IMR-90 (cell line): ENCODE measurements at regions not wholly inside any gene's neighbourhood (a gene's known extent, or its start where the extent isn't known, plus 50 kb on each side); places are given as distances from the start of the nearest gene placed in this dataset.

ENCODE experiments used
- ATAC-seq: fragments of 200-7000 bp; cut with Tn5 transposase; 2 replicates; pipeline ENCODE4 v1.9.1; 2020; ENCODE audit warnings: low read depth, mild to moderate bottlenecking, moderate library complexity
- BruUV-seq: library from RNA; stranded (reverse); fragments of 400-500 nt; replicated peaks from 2 replicates; lab custom pipeline; 2021; lab: Mats Ljungman, UMichigan
- CTCF ChIA-PET: fragments of 300-600 bp; formaldehyde crosslinking; extraction: SDS; loops from one replicate; lab custom pipeline; 2021; ENCODE audit warnings: antibody characterized with exemption; lab: Yijun Ruan, JAX
- POLR2A ChIA-PET: fragments of 300-600 bp; sonication (Branson Sonifier 250); formaldehyde crosslinking; loops from one replicate; lab custom pipeline; 2022; ENCODE audit warnings: antibody characterized with exemption; ENCODE audit not compliant: unreplicated experiment; lab: Charles Lee
- DNase-seq: peaks from one replicate; pipeline ENCODE4 v3.0.0; 2013
- H2AFZ ChIP-seq: replicated peaks from 2 replicates; pipeline ENCODE3; 2013; ENCODE audit warnings: low read length, mild to moderate bottlenecking; ENCODE audit not compliant: poor library complexity
- H2AK5ac ChIP-seq: 2 replicates; pipeline ENCODE4 v1.6.1; 2013; ENCODE audit warnings: low read depth, low read length, inconsistent platforms
- H2AK9ac ChIP-seq: replicated peaks from 2 replicates; pipeline ENCODE3; 2013; ENCODE audit warnings: mild to moderate bottlenecking, low read depth, low read length, moderate library complexity; ENCODE audit not compliant: poor library complexity
- H2BK120ac ChIP-seq: 2 replicates; pipeline ENCODE4 v1.6.1; 2013; ENCODE audit warnings: low read depth, low read length, inconsistent platforms
- H2BK15ac ChIP-seq: 3 replicates; pipeline ENCODE4 v1.6.1; 2013; ENCODE audit warnings: low read depth, low read length, inconsistent platforms
- H2BK20ac ChIP-seq: 2 replicates; pipeline ENCODE4 v1.6.1; 2013; ENCODE audit warnings: low read depth, mild to moderate bottlenecking, inconsistent platforms, low read length, moderate library complexity
- H2BK5ac ChIP-seq: 2 replicates; pipeline ENCODE4 v1.6.1; 2013; ENCODE audit warnings: mild to moderate bottlenecking, low read depth, low read length, inconsistent platforms; ENCODE audit not compliant: poor library complexity, severe bottlenecking
- H3K14ac ChIP-seq: replicated peaks from 2 replicates; pipeline ENCODE4 v1.6.1; 2013; ENCODE audit warnings: low read depth, low read length, inconsistent platforms
- H3K18ac ChIP-seq: 2 replicates; pipeline ENCODE4 v1.6.1; 2013; ENCODE audit warnings: low read depth, low read length, control low read depth
- H3K23ac ChIP-seq: 2 replicates; pipeline ENCODE4 v1.6.1; 2013; ENCODE audit warnings: low read depth, low read length, inconsistent platforms
- H3K27ac ChIP-seq: 2 replicates; pipeline ENCODE4 v1.5.1; 2013; ENCODE audit warnings: mild to moderate bottlenecking, control low read depth, low read length; ENCODE audit not compliant: insufficient read depth
- H3K27me3 ChIP-seq: 2 replicates; pipeline ENCODE4 v1.6.1; 2013; ENCODE audit warnings: low read length; ENCODE audit not compliant: control insufficient read depth, insufficient read depth
- H3K36me3 ChIP-seq: 2 replicates; pipeline ENCODE4 v1.6.1; 2013; ENCODE audit warnings: low read length, mixed read lengths; ENCODE audit not compliant: control insufficient read depth, insufficient read depth
- H3K4ac ChIP-seq: 2 replicates; pipeline ENCODE4 v1.6.1; 2013; ENCODE audit warnings: low read depth, low read length, inconsistent platforms
- H3K4me1 ChIP-seq: 2 replicates; pipeline ENCODE4 v1.6.1; 2013; ENCODE audit warnings: low read length, mixed read lengths; ENCODE audit not compliant: control insufficient read depth, insufficient read depth
- H3K4me2 ChIP-seq: 2 replicates; pipeline ENCODE4 v1.6.1; 2013; ENCODE audit warnings: low read depth, mild to moderate bottlenecking, control low read depth, low read length, moderate library complexity
- H3K4me3 ChIP-seq: 2 replicates; pipeline ENCODE4 v1.5.1; 2013; ENCODE audit warnings: low read depth, mild to moderate bottlenecking, control low read depth, low read length, moderate library complexity; ENCODE audit not compliant: insufficient read depth
- H3K56ac ChIP-seq: 2 replicates; pipeline ENCODE4 v1.6.1; 2013; ENCODE audit warnings: low read length, inconsistent platforms; ENCODE audit not compliant: insufficient read depth; ENCODE audit errors: extremely low read depth
- H3K79me1 ChIP-seq, 2 experiments: 2 replicates each; pipeline ENCODE4 v1.6.1; 2013; ENCODE audit warnings: low read length in 2 of 2, inconsistent platforms in 1 of 2, low read depth in 1 of 2
- H3K9ac ChIP-seq: 2 replicates; pipeline ENCODE4 v1.6.1; 2013; ENCODE audit warnings: low read depth, low read length, control low read depth
- H3K9me1 ChIP-seq: 2 replicates; pipeline ENCODE4 v1.6.1; 2013; ENCODE audit warnings: low read length, inconsistent platforms; ENCODE audit not compliant: insufficient read depth
- H3K9me3 ChIP-seq: 2 replicates; pipeline ENCODE4 v1.6.1; 2013; ENCODE audit warnings: low read length; ENCODE audit not compliant: control insufficient read depth, insufficient read depth
- H4K20me1 ChIP-seq: 2 replicates; pipeline ENCODE4 v1.6.1; 2013; ENCODE audit warnings: low read length, inconsistent platforms; ENCODE audit not compliant: insufficient read depth
- H4K5ac ChIP-seq: 2 replicates; pipeline ENCODE4 v1.6.1; 2013; ENCODE audit warnings: mild to moderate bottlenecking, low read depth, low read length, control low read depth
- H4K8ac ChIP-seq, 2 experiments: 2 replicates each; pipeline ENCODE4 v1.6.1; 2013; ENCODE audit warnings: low read depth in 2 of 2, low read length in 2 of 2, control low read depth in 1 of 2, inconsistent platforms in 1 of 2
- H4K91ac ChIP-seq: 2 replicates; pipeline ENCODE4 v1.6.1; 2013; ENCODE audit warnings: low read depth, low read length, inconsistent platforms; ENCODE audit not compliant: insufficient read depth
- BHLHE40 ChIP-seq: fragments of 150-350 bp; IDR thresholded peaks from 2 replicates; pipeline ENCODE4 v1.6.1; 2016; ENCODE audit warnings: mild to moderate bottlenecking, low read depth, low read length
- CEBPB ChIP-seq: IDR thresholded peaks from 2 replicates; pipeline ENCODE4 v1.6.1; 2012; ENCODE audit warnings: low read depth, low read length, improper control_type of control experiment
- CHD1 ChIP-seq: IDR thresholded peaks from 2 replicates; pipeline ENCODE4 v1.6.1; 2012; ENCODE audit warnings: low read depth, low read length, improper control_type of control experiment
- CTCF ChIP-seq: conservative IDR thresholded peaks from 2 replicates; pipeline ENCODE4 v1.5.1; 2012; ENCODE audit warnings: mild to moderate bottlenecking, low read depth, low read length, improper control_type of control experiment
- ELK1 ChIP-seq: fragments of 150-350 bp; IDR thresholded peaks from 2 replicates; pipeline ENCODE4 v1.6.1; 2016; ENCODE audit warnings: low read depth, mild to moderate bottlenecking, low read length, moderate library complexity, borderline replicate concordance
- FOS ChIP-seq: fragments of 150-350 bp; IDR thresholded peaks from 2 replicates; pipeline ENCODE4 v1.6.1; 2016; ENCODE audit warnings: low read depth, low read length
- MAFK ChIP-seq: IDR thresholded peaks from 2 replicates; pipeline ENCODE4 v1.6.1; 2012; ENCODE audit warnings: low read depth, low read length, improper control_type of control experiment
- MAZ ChIP-seq: IDR thresholded peaks from 2 replicates; pipeline ENCODE4 v1.6.1; 2012; ENCODE audit warnings: low read depth, mild to moderate bottlenecking, low read length, improper control_type of control experiment, moderate library complexity, borderline replicate concordance
- MXI1 ChIP-seq: IDR thresholded peaks from 2 replicates; pipeline ENCODE4 v1.6.1; 2012; ENCODE audit warnings: low read depth, mild to moderate bottlenecking, low read length, moderate library complexity, borderline replicate concordance
- NFE2L2 ChIP-seq: fragments of 150-350 bp; IDR thresholded peaks from 2 replicates; pipeline ENCODE4 v1.6.1; 2016; ENCODE audit warnings: low read depth, mild to moderate bottlenecking, low read length
- POLR2A ChIP-seq: IDR thresholded peaks from 2 replicates; pipeline ENCODE4 v1.6.1; 2012; ENCODE audit warnings: mild to moderate bottlenecking, low read depth, low read length
- RAD21 ChIP-seq: IDR thresholded peaks from 2 replicates; pipeline ENCODE4 v1.6.1; 2012; ENCODE audit warnings: low read length, improper control_type of control experiment
- RCOR1 ChIP-seq: IDR thresholded peaks from 2 replicates; pipeline ENCODE4 v1.6.1; 2012; ENCODE audit warnings: mild to moderate bottlenecking, low read length, improper control_type of control experiment; ENCODE audit not compliant: insufficient replicate concordance
- RFX5 ChIP-seq: IDR thresholded peaks from 2 replicates; pipeline ENCODE4 v1.8.0; 2012; ENCODE audit warnings: low read depth, mild to moderate bottlenecking, low read length, moderate library complexity
- SMC3 ChIP-seq: fragments of 150-350 bp; IDR thresholded peaks from 2 replicates; pipeline ENCODE4 v1.6.1; 2016; ENCODE audit warnings: low read depth, mild to moderate bottlenecking, antibody characterized with exemption, low read length, moderate library complexity
- USF2 ChIP-seq: fragments of 150-350 bp; IDR thresholded peaks from 2 replicates; pipeline ENCODE4 v1.6.1; 2017; ENCODE audit warnings: mild to moderate bottlenecking, antibody characterized with exemption, low read length, low read depth
- WGBS, 2 experiments: methylation state at CpG; one replicate each; pipeline versions ENCODE4 v1.1.5 to v1.1.7; 2013; ENCODE audit warnings: missing lambda C conversion rate in 2 of 2; ENCODE audit not compliant: insufficient read length in 1 of 2; ENCODE audit errors: extremely low coverage in 2 of 2; 5-methylcytosine and 5-hydroxymethylcytosine counted together
- dilution Hi-C: fragments of 300-500 bp; cut with HindIII; formaldehyde crosslinking; loops from one replicate; pipeline ENCODE4 v1.14.3; 2018; ENCODE audit warnings: low sequenced_read_pairs; ENCODE audit not compliant: unreplicated experiment
- in situ Hi-C: fragments of 300-500 bp; cut with MboI; formaldehyde crosslinking; loops from 3 replicates; pipeline ENCODE4 v1.14.3; 2019; ENCODE audit warnings: low sequenced_read_pairs, inconsistent platforms, mixed read lengths
- intact Hi-C: fragments of 100-400 bp; cut with micrococcal nuclease; formaldehyde crosslinking; loops from 2 replicates; pipeline ENCODE4 v1.10.0; 2022

GRCh38 chr7:84368122-84368521 lies 173.5 kb upstream of the SEMA3A start:
- Histone ChIP-seq H2BK120ac (no peak overlapping the region), H3K27me3 (no peaks in the 10 kb centered on the region), H3K4me3 (no peak overlapping the region), H3K23ac (no peak overlapping the region), H3K18ac (no peak overlapping the region), H3K14ac (no peak overlapping the region), H2AK9ac (no peak overlapping the region), H3K27ac (no peak overlapping the region), H4K8ac (no peak overlapping the region), H2AK5ac (no peak overlapping the region), H3K56ac (no peak overlapping the region), H3K36me3 (no peaks in the 10 kb centered on the region), H2BK20ac (no peak overlapping the region), H3K4me1 (peaks cover 12% of the 10 kb centered on the region), H3K9me1 (no peaks in the 10 kb centered on the region; the same call in 1 of the 2 replicates), H2BK5ac (no peak overlapping the region), H4K5ac (no peak overlapping the region), H2BK15ac (no peak overlapping the region), H3K4me2 (no peak overlapping the region), H3K9ac (no peak overlapping the region), H3K4ac (no peak overlapping the region), H3K9me3 (no peaks in the 10 kb centered on the region), H4K91ac (no peak overlapping the region), H4K20me1 (no peaks in the 10 kb centered on the region), H3K79me1 (no peaks in the 10 kb centered on the region), H2AFZ (no peak overlapping the region)
- DNase-seq (no peak), ATAC-seq (no peak)
- TF ChIP-seq MAZ (no peak), BHLHE40 (no peak), MXI1 (no peak), RAD21 (no peak), NFE2L2 (no peak), RFX5 (no peak), RCOR1 (no peak), SMC3 (no peak), CTCF (no peak), USF2 (no peak), MAFK (no peak), CEBPB (no peak), FOS (no peak), CHD1 (no peak), POLR2A (no peak), ELK1 (no peak)
- no CpG with 5 or more reads among the region's 1 CpG for WGBS, 2 experiments
- ChIA-PET CTCF (interaction anchor here (0.8 kb wide), 1 partner anchor 30 kb away, joined by 3 read pairs; no protein-coding TSS in a partner anchor), POLR2A (no interaction called here)
- intact Hi-C loops, result no loop called here
- in situ Hi-C loops, result no loop called here
- BruUV-seq, result no TSS peak
- dilution Hi-C loops, result no loop called here
